Sigmoid colon (tissue), 4 donors: ENCODE measurements at regions not wholly inside any gene's neighbourhood (a gene's known extent, or its start where the extent isn't known, plus 50 kb on each side); places are given as distances from the start of the nearest gene placed in this dataset.

ENCODE experiments used
- CTCF ChIP-seq, 4 experiments: fragments of 450-650 bp in 3 of 4; fragments of 200-600 bp in 1 of 4; IDR thresholded peaks; one replicate each; pipeline ENCODE4 v1.5.1; 2016 to 2019; ENCODE audit warnings: antibody characterized with exemption in 4 of 4, mild to moderate bottlenecking in 3 of 4, moderate library complexity in 2 of 4
- EP300 ChIP-seq, 4 donors: sonication (generic); formaldehyde crosslinking; IDR thresholded peaks; one replicate each; pipeline ENCODE4 v1.6.1; 2017; ENCODE audit warnings: antibody characterized with exemption in 4 of 4
- POLR2A ChIP-seq, 2 donors: fragments of 450-650 bp; IDR thresholded peaks; one replicate each; pipeline ENCODE4 v1.6.1; 2016; ENCODE audit warnings: antibody characterized with exemption in 2 of 2, mild to moderate bottlenecking in 2 of 2, moderate library complexity in 2 of 2
- POLR2AphosphoS5 ChIP-seq, 4 donors: sonication (generic); formaldehyde crosslinking; IDR thresholded peaks; one replicate each; pipeline ENCODE4 v1.6.1; 2017; ENCODE audit warnings: antibody characterized with exemption in 4 of 4

DNA sequence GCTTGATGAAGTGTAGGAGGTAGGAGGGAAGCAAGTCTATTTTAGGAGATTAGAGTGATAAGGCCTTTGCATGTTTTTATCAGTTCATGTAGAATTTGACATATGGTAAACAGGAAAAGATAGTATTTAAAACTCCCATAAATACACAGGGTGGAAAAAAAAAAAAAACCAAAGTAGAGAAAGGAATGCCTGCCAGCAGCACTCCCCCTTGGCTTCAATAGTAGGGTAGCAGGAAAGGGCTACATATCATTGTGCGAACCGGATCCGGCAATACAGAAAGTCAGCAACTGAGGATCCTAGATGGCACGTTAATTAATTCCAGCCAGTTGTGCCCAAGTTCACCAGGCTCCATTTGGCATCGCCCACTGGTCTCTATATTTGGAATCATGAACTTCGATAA lies 159.6 kb upstream of the SMIM21 start:
- TF ChIP-seq CTCF (IDR thresholded peaks at IDR 0.05) (no peak), POLR2A (IDR thresholded peaks at IDR 0.05) (no peak), POLR2AphosphoS5 (IDR thresholded peaks at IDR 0.05) (no peak), EP300 (IDR thresholded peaks at IDR 0.05) (no peak)
